ENCODE measurements at regions not wholly inside any gene's neighbourhood (a gene's known extent, or its start where the extent isn't known, plus 50 kb on each side); places are given as distances from the start of the nearest gene placed in this dataset.

DNA sequence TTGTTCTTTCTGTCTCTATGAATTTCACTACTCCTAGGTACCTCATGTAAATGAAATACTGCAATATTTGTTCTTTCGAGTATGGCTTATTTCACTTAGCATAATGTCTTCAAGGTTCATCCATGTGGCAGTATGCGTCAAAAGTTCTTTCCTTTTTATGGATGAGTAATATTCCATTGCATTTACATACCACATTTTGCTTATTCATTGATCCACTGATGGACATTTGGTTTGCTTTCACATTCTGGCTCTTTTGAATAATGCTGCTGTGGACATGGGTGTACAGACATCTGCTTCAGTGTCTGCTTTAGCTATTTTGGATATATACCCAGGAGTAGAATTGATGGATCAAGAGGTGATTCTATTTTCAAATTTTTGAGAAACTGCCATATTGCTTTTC, 144.2 kb upstream of the PAPPA start:
- TF ChIP-seq EZH2phosphoT487 (IDR thresholded peaks at IDR 0.05; ENCODE audit: insufficient read depth, low read depth) (no peak), EZH2 (IDR thresholded peaks at IDR 0.05; ENCODE audit: insufficient read depth, poor library complexity, severe bottlenecking) (no peak)
